ENCODE measurements at regions not wholly inside any gene's neighbourhood (a gene's known extent, or its start where the extent isn't known, plus 50 kb on each side); places are given as distances from the start of the nearest gene placed in this dataset.

DNA sequence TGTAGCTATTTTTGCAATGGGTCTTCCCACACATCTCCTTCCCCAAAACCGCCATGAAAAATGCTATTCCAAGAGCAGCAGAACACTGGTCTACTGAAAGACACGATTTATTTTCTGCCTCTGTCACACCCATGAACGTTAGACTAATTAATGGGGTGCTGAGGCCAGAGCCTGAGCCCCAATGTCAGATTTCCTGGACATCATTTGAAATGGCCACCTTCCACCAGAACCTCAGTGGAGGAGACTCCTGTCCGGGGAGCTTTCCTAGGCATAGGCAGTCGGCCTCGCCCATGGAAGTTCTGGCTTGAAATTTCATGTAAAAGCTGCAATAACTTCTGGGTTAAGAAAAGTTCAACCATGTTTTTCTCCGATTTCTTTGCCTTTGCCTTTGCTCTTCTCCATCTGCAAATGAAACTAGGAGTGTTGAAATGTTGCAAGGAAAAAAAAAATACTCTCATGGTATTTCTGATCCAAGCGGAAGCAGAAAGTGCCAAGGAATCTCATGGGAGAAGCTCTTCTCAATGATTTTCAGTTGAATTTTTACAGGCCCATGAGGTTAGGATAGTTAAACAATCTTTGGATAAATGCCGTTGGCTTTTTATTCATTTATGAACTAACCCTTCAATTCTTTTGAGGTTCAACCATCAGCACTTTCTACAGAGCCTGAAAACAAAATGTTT, 570.8 kb upstream of the MGMT start:
- DNase-seq (ENCODE audit: low read depth): no peak
- TF ChIP-seq, protein P1, sequence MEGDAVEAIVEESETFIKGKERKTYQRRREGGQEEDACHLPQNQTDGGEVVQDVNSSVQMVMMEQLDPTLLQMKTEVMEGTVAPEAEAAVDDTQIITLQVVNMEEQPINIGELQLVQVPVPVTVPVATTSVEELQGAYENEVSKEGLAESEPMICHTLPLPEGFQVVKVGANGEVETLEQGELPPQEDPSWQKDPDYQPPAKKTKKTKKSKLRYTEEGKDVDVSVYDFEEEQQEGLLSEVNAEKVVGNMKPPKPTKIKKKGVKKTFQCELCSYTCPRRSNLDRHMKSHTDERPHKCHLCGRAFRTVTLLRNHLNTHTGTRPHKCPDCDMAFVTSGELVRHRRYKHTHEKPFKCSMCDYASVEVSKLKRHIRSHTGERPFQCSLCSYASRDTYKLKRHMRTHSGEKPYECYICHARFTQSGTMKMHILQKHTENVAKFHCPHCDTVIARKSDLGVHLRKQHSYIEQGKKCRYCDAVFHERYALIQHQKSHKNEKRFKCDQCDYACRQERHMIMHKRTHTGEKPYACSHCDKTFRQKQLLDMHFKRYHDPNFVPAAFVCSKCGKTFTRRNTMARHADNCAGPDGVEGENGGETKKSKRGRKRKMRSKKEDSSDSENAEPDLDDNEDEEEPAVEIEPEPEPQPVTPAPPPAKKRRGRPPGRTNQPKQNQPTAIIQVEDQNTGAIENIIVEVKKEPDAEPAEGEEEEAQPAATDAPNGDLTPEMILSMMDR (IDR thresholded peaks at IDR 0.05; ENCODE audit: insufficient read depth, low read depth, low read length, missing control alignments): no peak

DNA sequence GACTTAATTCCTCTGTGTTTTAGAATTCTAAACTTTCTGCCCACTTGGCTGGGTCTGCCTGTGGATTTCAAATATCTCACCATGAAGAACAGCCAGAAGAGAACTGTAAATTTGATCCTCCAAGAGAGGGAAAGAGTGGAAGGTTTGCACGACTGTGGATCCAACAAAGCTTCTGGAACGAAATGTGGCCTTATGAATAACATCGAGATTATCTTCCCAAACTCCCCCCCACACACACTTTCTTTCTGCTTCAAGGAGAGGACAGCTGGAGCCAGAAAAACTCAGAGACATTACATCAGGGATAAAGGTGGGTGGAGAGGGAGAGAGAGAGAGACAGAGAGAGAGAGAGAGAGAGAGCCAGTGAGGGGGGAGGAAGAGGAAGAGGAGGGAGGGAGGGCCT, 570.1 kb upstream of the MGMT start:
- H3K4me3 ChIP-seq (ENCODE audit: low read length): no peak overlapping the region
- TF ChIP-seq, protein P1 (IDR thresholded peaks at IDR 0.05; ENCODE audit: insufficient read depth, low read depth, low read length, missing control alignments): no peak
- no peak for DNase-seq (ENCODE audit: low read depth)

More for the DNA sequence above, 570.8 kb upstream of the MGMT start:
- no peak overlapping the region for H3K4me3 ChIP-seq (ENCODE audit: low read length)

DNA sequence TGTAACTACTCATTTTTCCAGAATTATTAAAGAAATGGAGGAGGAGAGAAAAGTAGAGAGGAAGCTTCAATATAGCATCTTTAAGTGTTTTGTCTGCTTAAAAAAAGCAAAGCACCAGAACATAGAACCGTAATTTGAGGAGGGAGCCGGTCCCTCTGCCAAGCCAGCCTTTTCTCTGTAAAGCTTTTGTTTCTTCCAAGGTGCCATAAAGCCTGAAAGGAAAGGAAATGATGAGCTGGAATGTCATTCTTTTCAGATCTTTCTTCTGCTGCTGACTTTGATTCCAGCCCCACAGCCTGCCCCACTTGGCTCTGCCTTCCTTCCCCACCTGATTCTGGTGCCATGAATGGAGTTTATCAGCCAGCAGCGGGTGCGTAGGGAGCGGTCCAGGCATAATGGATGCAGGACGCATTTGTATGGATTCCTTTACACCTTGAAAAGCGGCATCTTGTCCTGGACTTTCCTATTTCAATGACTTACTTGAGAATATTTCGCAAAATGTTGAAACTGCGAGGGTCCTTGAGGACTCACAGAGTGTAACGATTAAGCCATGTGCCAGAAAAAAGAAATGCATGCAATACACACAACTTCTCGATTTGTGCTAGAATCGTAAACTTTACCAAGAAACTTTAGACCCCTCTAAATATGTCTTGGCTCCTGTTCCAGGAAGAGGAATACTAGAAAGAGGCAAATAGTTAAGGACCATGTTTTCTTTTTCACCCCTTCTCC, 569.5 kb upstream of the MGMT start:
- TF ChIP-seq, protein P1 (IDR thresholded peaks at IDR 0.05; ENCODE audit: insufficient read depth, low read depth, low read length, missing control alignments): no peak
- H3K4me3 ChIP-seq (ENCODE audit: low read length): no peak overlapping the region
- DNase-seq (ENCODE audit: low read depth): no peak

DNA sequence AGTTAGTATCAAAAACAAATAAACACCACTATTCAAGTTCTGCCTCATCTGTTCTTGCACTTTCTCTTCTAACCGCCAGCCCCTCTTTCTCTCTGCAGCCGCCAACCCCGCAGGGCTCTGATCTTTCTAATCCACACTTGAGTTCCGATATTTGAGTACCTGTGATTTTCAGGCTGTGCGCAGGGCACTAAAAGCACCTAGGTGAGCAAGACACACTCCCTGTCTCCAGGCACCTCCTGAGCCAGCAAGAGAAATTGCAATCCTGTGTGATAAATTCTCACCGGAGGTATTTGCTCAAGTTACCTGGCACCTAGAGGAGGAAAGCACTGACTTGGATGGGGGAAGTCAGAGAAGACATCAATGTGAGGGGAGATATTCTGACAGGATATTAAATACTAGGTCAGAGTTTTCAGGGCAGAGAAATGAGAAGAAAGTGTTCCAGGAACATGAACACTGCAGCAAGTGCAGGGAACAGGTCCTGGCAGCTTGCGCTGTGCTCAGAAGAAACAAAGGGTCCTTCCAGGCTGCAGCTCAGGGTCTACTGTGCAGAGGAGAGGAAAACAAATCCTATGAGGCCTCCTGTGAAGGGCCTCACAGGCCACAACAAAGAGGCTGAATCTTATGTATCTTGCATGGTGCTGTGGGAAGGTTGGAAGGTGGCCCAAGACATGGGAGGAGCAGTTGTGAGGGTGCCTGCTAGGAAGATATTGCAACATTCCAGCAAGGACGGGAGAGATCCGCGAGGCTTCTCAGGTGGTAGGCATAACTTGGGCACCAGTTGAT, 568.7 kb upstream of the MGMT start:
- no peak for DNase-seq (ENCODE audit: low read depth)
- TF ChIP-seq, protein P1 (IDR thresholded peaks at IDR 0.05; ENCODE audit: insufficient read depth, low read depth, low read length, missing control alignments): no peak
- no peak overlapping the region for H3K4me3 ChIP-seq (ENCODE audit: low read length)

DNA sequence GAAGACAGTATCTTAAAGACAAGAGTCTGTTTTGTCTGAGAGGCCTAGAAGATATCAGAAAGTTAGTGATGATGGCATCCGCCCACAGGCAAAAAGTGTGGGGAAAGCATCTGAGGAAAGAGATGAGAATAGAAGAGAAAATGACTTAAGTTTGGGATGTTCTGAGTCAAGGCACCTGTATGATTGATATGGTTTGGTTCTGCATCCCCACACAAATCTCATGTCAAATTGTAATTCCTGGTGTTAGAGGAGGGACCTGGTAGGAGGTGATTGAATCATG, 568.2 kb upstream of the MGMT start:
- DNase-seq (ENCODE audit: low read depth): no peak
- H3K4me3 ChIP-seq (ENCODE audit: low read length): no peak overlapping the region
- TF ChIP-seq, protein P1 (IDR thresholded peaks at IDR 0.05; ENCODE audit: insufficient read depth, low read depth, low read length, missing control alignments): no peak

DNA sequence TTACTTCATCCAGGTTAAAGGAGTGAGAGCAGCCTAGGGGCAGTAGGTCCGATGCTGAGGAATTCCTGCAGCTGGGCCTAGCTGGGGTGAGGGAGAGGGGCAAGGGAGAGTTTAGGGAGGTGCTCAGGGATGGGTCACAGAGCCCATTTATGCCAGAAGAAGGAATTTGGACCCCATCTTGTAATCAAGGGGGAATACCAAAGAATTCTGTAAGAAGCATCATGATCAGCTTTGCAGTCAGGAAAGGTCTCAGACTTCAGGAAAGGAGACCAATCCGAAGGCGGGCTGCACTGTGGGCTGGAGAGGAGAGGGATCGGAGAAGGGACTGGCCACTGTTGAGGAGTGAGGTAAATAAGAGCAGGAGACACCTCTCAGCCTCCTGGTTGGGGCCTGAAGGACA, 566.6 kb upstream of the MGMT start:
- no peak overlapping the region for H3K4me3 ChIP-seq (ENCODE audit: low read length)
- TF ChIP-seq, protein P1 (IDR thresholded peaks at IDR 0.05; ENCODE audit: insufficient read depth, low read depth, low read length, missing control alignments): no peak
- no peak for DNase-seq (ENCODE audit: low read depth)

All from epithelial cell of esophagus (primary cell).